Ectodermal cell (in vitro differentiated cells): ENCODE measurements at regions not wholly inside any gene's neighbourhood (a gene's known extent, or its start where the extent isn't known, plus 50 kb on each side); places are given as distances from the start of the nearest gene placed in this dataset.

ENCODE experiments used
- H3K27ac ChIP-seq: 2 replicates; pipeline ENCODE4 v1.7.0; 2013; ENCODE audit warnings: mild to moderate bottlenecking, low read depth, low read length; ENCODE audit not compliant: insufficient read depth, poor library complexity, severe bottlenecking
- H3K27me3 ChIP-seq: 2 replicates; pipeline ENCODE4 v1.7.0; 2013; ENCODE audit warnings: mild to moderate bottlenecking, low read length; ENCODE audit not compliant: insufficient read depth, control insufficient read depth, poor library complexity, severe bottlenecking
- H3K36me3 ChIP-seq: one replicate; pipeline ENCODE4 v1.7.0; 2013; ENCODE audit warnings: low read length; ENCODE audit not compliant: control insufficient read depth, insufficient read depth
- H3K4me1 ChIP-seq: one replicate; pipeline ENCODE4 v1.7.0; 2013; ENCODE audit warnings: low read length; ENCODE audit not compliant: control insufficient read depth, insufficient read depth
- H3K4me3 ChIP-seq: 2 replicates; pipeline ENCODE4 v1.7.0; 2013; ENCODE audit warnings: low read depth, low read length, control low read depth; ENCODE audit not compliant: insufficient read depth
- H3K9me3 ChIP-seq: 2 replicates; pipeline ENCODE4 v1.7.0; 2013; ENCODE audit warnings: mild to moderate bottlenecking, low read length, moderate library complexity; ENCODE audit not compliant: control insufficient read depth
- WGBS, 2 experiments: methylation state at CpG; one replicate each; pipeline ENCODE4 v1.1.7; 2013; ENCODE audit warnings: missing lambda C conversion rate in 2 of 2; 5-methylcytosine and 5-hydroxymethylcytosine counted together

DNA sequence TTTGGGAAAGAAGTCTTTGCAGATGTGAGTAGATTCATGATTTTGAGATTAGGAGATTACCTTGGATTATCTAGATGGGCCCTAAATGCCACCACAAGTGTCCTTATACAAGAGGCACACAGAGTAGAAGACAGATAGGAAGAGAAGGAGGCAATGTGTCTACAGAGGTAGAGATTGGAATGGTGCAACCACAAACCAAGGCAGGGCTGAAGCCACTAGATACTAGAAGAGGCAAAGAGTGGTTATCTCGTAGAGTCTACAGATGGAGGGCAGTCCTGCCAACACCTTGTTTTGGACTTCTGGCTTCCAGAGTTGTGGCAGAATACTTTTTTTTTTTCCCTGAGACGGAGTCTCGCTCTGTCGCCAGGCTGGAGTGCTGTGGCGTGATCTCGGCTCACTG is 138.3 kb upstream of the AKIRIN2 start:
- H3K27ac ChIP-seq: no peak overlapping the region
- no peaks in the 10 kb centered on the region for H3K27me3 ChIP-seq
- H3K4me3 ChIP-seq: no peak overlapping the region
- H3K36me3 ChIP-seq: no peaks in the 10 kb centered on the region
- no peaks in the 10 kb centered on the region for H3K9me3 ChIP-seq
- H3K4me1 ChIP-seq: no peaks in the 10 kb centered on the region
- 95 to 96% methylated on average over 6 of the region's 6 CpGs for WGBS, 2 experiments

DNA sequence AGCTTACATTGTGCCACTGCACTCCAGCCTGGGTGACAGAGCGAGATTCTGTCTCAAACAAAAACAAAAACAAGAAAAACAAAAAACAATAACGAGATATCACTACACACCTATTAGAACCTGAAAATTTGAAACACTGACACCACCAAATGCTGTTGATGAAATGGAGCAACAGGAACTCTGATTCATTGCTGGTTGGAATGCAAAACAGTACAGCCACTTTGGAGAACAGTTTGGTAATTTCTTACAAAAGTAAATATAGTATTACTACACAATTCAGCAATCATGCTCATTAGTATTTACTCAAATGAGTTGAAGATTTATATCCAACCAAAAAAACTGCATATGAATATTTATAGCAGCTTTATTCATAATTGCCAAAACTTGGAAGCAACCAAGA is 135.8 kb upstream of the AKIRIN2 start:
- Histone ChIP-seq H3K9me3 (no peaks in the 10 kb centered on the region), H3K27me3 (no peaks in the 10 kb centered on the region), H3K36me3 (no peaks in the 10 kb centered on the region), H3K4me1 (no peaks in the 10 kb centered on the region), H3K27ac (no peak overlapping the region), H3K4me3 (no peak overlapping the region)
- 44 to 47% methylated on average over 2 of the region's 2 CpGs for WGBS, 2 experiments

DNA sequence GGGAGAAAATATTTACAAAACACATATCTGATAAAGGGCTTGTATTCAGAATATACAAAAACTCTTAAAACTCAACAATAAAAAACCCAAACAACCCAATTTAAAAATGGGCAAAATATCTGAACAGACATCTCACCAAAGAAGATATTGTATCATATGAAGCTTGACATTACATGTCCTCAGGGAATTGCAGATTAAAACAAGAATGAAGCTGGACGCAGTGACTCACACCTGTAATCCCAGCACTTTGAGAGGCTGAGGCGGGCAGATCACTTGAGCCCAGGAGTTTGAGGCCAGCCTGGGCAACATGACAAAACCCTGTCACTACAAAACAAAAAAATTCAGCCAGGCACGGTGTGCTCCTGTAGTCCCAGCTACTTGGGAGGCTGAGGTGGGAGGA is 135.4 kb upstream of the AKIRIN2 start:
- no peaks in the 10 kb centered on the region for H3K36me3 ChIP-seq
- no peaks in the 10 kb centered on the region for H3K27me3 ChIP-seq
- H3K27ac ChIP-seq: no peak overlapping the region
- no peaks in the 10 kb centered on the region for H3K9me3 ChIP-seq
- H3K4me3 ChIP-seq: no peak overlapping the region
- no peaks in the 10 kb centered on the region for H3K4me1 ChIP-seq
- whole genome bisulfite sequencing, 2 experiments: 90 to 92% methylated on average over 3 of the region's 3 CpGs

DNA sequence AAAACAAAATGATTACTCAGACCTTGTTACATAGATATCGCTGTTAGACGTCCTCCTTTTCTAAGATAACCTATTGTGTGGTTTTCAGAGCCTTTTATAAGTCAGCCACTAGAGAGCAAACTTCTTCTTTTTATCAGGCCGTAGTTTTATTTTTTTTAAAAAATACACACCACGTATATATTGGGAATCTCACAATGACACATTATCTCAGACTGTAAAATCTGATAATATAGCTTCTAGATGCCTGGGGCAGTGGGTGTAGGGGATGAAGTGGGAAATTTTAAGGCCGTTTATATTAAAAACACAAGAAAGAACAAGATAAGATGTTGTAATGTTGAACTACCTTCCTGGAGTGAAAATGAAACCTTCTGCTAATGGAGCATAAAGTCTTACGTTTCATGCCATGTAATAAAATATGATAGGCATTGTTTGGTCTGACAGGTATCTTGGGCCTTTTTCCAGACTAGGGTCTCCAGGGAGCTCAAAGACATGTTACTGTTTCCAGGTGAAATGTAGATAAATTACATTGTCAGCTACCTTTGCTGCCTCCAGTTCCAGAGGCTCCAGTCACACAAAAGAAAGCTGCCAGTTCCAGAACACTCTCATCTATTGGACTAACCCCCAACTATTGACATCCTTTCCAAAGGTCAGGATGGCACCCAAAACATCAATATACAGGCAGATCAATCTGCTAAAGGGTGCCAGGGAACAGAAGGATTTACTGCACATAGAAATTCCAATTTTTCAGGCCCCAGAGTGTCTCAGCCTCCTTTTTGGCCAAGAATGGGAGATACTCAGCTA is 130.2 kb upstream of the AKIRIN2 start:
- no peak overlapping the region for H3K4me3 ChIP-seq
- no peaks in the 10 kb centered on the region for H3K4me1 ChIP-seq
- no peaks in the 10 kb centered on the region for H3K9me3 ChIP-seq
- H3K27ac ChIP-seq: no peak overlapping the region
- H3K27me3 ChIP-seq: no peaks in the 10 kb centered on the region
- no peaks in the 10 kb centered on the region for H3K36me3 ChIP-seq
- 72 to 87% methylated on average over 4 to 6 of the region's 6 CpGs for WGBS, 2 experiments

DNA sequence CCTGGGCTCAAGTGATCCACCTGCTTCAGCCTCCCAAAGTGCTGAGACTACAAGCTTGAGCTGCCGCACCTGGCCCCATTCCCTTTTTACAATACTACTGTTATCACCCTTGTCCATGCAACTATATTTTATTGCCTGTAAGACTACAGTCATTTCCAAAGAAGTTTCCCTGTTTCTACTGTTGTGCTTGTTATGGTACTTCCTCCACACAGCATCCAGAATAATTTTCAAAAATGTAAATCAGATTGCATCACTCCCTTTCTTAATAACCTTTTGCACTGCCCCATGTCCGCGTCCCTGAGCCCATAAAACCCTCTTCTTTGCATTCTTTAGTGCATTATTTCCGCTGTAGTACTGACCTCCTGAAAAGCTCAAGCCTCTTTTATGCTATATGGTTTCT is 128.9 kb upstream of the AKIRIN2 start:
- Histone ChIP-seq H3K9me3 (no peaks in the 10 kb centered on the region), H3K4me1 (no peaks in the 10 kb centered on the region), H3K36me3 (no peaks in the 10 kb centered on the region), H3K4me3 (no peak overlapping the region), H3K27ac (no peak overlapping the region), H3K27me3 (no peaks in the 10 kb centered on the region)
- 95 to 97% methylated on average over 4 of the region's 4 CpGs for WGBS, 2 experiments

DNA sequence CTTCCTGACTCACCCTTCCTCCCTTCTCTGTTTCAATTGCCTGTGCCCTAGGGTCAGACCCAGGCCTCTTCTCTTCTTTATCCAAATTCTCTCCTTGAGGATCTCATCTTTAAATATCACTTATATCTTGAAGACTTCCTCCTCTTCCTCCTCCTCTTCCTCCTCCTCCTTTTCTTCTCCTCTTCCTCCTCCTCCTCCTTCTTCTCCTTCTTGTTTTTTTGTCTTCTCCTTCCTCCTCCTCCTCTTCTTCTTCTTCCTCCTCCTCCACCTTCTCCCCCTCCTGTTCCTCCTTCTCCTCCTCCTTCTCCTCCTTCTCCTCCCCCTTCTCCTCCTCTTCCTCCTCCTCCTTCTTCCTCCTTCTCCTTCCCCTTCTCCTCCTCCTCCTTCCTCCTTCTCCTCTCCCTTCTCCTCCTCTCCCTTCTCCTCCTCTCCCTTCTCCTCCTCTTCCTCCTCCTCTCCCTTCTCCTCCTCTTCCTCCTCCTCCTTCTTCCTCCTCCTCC is 127.6 kb upstream of the AKIRIN2 start:
- Histone ChIP-seq H3K9me3 (no peaks in the 10 kb centered on the region), H3K27me3 (no peaks in the 10 kb centered on the region), H3K27ac (no peak overlapping the region), H3K4me1 (no peaks in the 10 kb centered on the region), H3K36me3 (no peaks in the 10 kb centered on the region), H3K4me3 (no peak overlapping the region)

DNA sequence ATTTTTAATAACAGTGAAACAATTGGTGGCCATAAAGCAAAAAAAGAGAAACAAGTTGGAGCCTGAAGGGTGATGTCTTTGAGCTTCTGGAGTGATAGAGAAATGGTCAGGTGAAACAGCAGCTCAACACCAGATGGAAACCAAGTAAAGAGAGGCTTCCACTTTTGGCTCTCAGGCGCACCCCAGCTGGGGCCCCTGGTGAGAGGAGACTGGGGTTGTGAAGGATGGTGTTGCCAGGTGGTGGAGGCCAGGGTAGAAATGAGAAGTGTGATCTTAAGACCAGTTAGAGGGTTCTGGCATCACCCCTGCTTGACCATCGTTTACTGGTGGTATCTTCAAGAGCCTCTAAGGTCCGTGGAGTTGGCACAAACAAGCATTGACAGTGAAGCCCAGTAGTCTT is 126.0 kb upstream of the AKIRIN2 start:
- no peaks in the 10 kb centered on the region for H3K4me1 ChIP-seq
- H3K27ac ChIP-seq: no peak overlapping the region
- H3K9me3 ChIP-seq: no peaks in the 10 kb centered on the region
- no peaks in the 10 kb centered on the region for H3K27me3 ChIP-seq
- no peaks in the 10 kb centered on the region for H3K36me3 ChIP-seq
- H3K4me3 ChIP-seq: no peak overlapping the region
- 95 to 96% methylated on average over 3 of the region's 3 CpGs for WGBS, 2 experiments

DNA sequence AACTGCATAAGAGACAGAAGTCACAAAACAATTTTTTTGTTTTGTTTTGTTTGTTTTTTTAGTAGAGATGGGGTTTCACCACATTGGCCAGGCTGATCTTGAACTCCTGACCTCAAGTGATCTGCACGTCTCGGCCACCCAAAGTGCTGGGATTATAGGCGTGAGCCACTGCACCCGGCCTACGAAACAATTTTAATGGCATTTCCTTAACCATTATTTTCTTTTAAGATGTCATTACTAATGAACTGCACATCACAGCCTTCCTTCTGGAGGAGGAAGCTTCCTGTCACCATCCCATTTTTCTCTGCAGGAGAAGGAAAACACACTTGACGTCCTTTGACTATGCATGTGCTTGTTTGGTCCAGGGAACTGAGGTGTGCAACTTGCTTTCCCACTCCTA is 125.3 kb upstream of the AKIRIN2 start:
- no peaks in the 10 kb centered on the region for H3K9me3 ChIP-seq
- H3K4me1 ChIP-seq: no peaks in the 10 kb centered on the region

DNA sequence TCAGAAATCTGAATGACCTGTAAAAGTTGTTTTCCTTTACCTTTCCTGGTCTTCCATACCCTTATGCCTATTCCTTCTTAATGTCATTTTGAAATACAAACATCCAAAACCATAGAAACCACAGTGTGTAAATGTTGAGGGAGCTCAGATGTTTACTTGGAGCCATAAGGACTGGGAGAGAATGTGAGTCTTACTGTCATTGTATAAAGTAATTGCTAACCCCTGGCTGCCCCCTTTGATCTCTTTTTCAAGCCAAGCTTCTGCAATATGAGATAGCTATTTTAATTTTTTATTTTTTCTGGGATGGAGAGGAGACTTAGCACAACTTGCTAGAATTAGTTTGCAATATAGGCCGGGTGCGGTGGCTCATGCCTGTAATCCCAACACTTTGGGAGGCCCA is 124.4 kb upstream of the AKIRIN2 start:
- WGBS, 2 experiments: 92 to 98% methylated on average over 2 of the region's 2 CpGs
- H3K4me1 ChIP-seq: no peaks in the 10 kb centered on the region

More for the DNA sequence above, 125.3 kb upstream of the AKIRIN2 start:
- Histone ChIP-seq H3K4me3 (no peak overlapping the region), H3K36me3 (no peaks in the 10 kb centered on the region), H3K27me3 (no peaks in the 10 kb centered on the region), H3K27ac (no peak overlapping the region)
- WGBS, 2 experiments: 92 to 96% methylated on average over 6 of the region's 6 CpGs

DNA sequence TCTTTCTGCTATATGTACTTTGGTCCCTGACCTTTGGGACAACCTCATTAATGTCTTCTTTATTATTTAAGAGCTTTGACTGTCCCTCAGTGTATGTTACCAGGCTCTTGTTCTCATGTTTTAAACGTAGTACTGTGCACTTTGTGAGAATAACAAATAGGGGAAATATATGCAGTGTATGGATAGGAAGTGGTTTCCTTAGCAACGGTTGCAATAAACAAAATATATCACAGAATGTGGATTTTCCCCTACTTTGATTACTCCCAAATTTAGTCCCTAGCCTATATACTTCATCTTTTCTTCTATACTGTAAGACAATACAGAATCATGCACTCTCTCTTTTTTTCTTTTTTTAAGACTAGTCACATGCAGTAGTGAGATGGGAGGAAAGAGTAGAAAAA is 123.8 kb upstream of the AKIRIN2 start:
- Histone ChIP-seq H3K27ac (no peak overlapping the region), H3K4me1 (no peaks in the 10 kb centered on the region), H3K36me3 (no peaks in the 10 kb centered on the region), H3K9me3 (no peaks in the 10 kb centered on the region), H3K27me3 (no peaks in the 10 kb centered on the region), H3K4me3 (no peak overlapping the region)
- 78 to 94% methylated on average over 1 to 2 of the region's 2 CpGs for WGBS, 2 experiments

More for the DNA sequence above, 124.4 kb upstream of the AKIRIN2 start:
- Histone ChIP-seq H3K27ac (no peak overlapping the region), H3K4me3 (no peak overlapping the region), H3K36me3 (no peaks in the 10 kb centered on the region), H3K9me3 (no peaks in the 10 kb centered on the region), H3K27me3 (no peaks in the 10 kb centered on the region)
